ENCODE measurements at regions not wholly inside any gene's neighbourhood (a gene's known extent, or its start where the extent isn't known, plus 50 kb on each side); places are given as distances from the start of the nearest gene placed in this dataset.
"Not testable (repeated sequence)": the region's sequence is repeated elsewhere in the genome, so short reads cannot be mapped to it uniquely, and the experiment has no call there.

DNA sequence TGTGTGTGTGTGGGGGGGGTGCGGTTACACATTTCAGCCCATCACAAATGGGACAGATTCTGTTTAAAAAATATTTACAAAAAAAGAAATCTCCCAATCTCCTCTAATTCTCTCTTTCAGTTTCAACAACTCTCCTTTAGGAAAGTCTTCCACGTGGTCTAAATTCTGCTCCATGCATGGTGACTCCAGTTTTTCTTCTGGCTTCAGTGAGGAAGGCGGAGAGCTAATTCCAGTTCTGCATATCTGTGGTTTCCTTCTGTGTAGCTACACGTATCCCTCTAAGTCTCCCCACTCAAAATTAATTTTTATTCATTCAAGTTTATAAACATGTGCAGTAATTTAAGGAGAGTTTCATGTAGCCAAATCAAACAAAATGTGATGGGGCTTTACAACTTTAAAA lies 111.6 kb downstream of the SLC4A3 start:
- H3K36me3 Mint-ChIP-seq = no peaks in the 10 kb centered on the region
- no peaks in the 10 kb centered on the region for H3K4me1 Mint-ChIP-seq
- H3K27me3 Mint-ChIP-seq = peaks cover 9% of the 10 kb centered on the region
- no peak for DNase-seq
- no peak overlapping the region for H3K4me3 Mint-ChIP-seq
- H3K27ac Mint-ChIP-seq = no peak overlapping the region
- H3K9me3 Mint-ChIP-seq = no peaks in the 10 kb centered on the region
- CTCF ChIA-PET = no interaction called here

DNA sequence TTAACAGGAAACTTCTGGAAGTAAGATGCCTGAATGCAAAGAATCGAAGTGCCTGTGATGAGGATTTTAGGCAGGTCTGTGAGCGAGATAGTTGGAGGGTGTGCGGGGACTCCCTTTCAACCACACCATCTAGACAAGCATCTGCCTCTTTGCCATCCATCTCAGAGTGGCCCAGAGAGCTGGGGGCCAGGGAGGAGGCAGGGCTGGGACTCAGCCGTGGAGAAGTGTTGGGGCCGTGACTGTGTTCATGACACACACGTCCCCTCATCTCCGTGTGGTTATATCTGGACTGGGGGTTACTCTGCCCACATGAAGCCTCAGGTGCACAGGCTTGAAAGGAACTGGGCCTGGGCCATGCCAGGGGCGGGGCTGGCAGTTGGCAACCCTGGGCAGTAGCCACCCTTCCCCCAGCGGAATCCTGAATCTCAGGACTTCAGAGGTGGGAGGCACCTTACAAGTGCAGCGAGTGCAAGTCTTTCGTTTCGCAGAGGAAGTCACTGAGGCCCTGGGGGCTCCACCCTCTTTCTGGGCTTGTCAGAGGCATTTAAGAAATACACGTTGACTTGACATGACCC lies 112.5 kb downstream of the SLC4A3 start:
- CTCF ChIA-PET = no interaction called here
- no peaks in the 10 kb centered on the region for H3K36me3 Mint-ChIP-seq
- no peaks in the 10 kb centered on the region for H3K4me1 Mint-ChIP-seq
- H3K4me3 Mint-ChIP-seq = no peak overlapping the region
- peaks cover 9% of the 10 kb centered on the region for H3K27me3 Mint-ChIP-seq
- no peak for DNase-seq
- no peak overlapping the region for H3K27ac Mint-ChIP-seq
- no peaks in the 10 kb centered on the region for H3K9me3 Mint-ChIP-seq

DNA sequence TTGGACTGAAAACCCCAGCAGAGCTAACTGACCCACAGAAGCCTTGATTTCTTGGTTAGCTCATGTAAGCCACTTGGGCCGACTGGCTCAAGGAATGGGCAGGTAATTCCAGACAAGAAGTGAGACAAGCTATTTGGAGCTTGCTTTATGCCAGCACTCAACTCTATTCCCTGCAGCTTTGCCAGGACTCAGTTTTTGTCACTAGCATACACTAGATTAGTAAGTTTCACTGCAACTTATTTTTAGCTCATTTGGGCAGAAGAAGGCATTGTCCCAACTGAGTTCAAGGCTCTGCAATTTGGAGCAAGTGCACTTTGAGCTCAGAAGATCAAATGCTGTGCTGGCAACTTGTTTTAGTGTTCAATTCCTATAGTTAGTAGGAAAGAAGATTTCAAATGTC lies 116.1 kb downstream of the SLC4A3 start:
- no peak overlapping the region for H3K27ac Mint-ChIP-seq
- no peak for DNase-seq
- H3K27me3 Mint-ChIP-seq = peaks cover 3% of the 10 kb centered on the region
- H3K4me1 Mint-ChIP-seq = no peaks in the 10 kb centered on the region
- no peaks in the 10 kb centered on the region for H3K36me3 Mint-ChIP-seq
- H3K9me3 Mint-ChIP-seq = no peaks in the 10 kb centered on the region
- H3K4me3 Mint-ChIP-seq = no peak overlapping the region
- CTCF ChIA-PET = interaction anchor here (0.9 kb wide), 1 partner anchor 54 kb away, joined by 3 read pairs; no protein-coding TSS in a partner anchor

GRCh38 chr2:219744066-219744465 lies 116.6 kb downstream of the SLC4A3 start:
- no peak overlapping the region for H3K4me3 Mint-ChIP-seq
- CTCF ChIA-PET = interaction anchor here (0.9 kb wide), 1 partner anchor 54 kb away, joined by 3 read pairs; no protein-coding TSS in a partner anchor
- H3K4me1 Mint-ChIP-seq = no peaks in the 10 kb centered on the region

DNA sequence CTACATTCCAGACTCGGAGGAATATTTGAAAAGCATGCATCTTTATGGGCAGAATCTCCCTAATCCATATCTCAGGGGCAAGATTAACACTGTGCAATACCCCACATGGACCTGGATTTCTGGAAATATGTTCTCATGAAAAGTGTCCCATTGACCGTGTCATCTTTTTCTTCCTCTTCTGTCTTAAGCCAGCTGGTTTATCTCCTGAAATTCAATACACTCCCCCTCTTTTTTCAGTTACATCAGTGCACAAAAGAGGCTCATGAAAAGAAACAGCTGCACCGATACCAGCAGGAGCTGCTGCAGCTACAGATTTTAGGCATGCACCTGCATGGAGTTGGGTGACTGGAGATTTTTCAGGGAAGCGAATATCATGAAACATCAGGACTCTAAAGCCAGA lies 117.2 kb downstream of the SLC4A3 start:
- no peaks in the 10 kb centered on the region for H3K36me3 Mint-ChIP-seq
- no peak overlapping the region for H3K27ac Mint-ChIP-seq
- no peak overlapping the region for H3K4me3 Mint-ChIP-seq
- CTCF ChIA-PET = no interaction called here
- no peaks in the 10 kb centered on the region for H3K4me1 Mint-ChIP-seq
- DNase-seq = no peak
- H3K27me3 Mint-ChIP-seq = no peaks in the 10 kb centered on the region
- no peaks in the 10 kb centered on the region for H3K9me3 Mint-ChIP-seq

More at GRCh38 chr2:219744066-219744465, 116.6 kb downstream of the SLC4A3 start:
- Mint-ChIP-seq H3K36me3 (no peaks in the 10 kb centered on the region), H3K9me3 (no peaks in the 10 kb centered on the region), H3K27ac (no peak overlapping the region), H3K27me3 (no peaks in the 10 kb centered on the region)
- DNase-seq = no peak

GRCh38 chr2:219747637-219748036 lies 120.2 kb downstream of the SLC4A3 start:
- DNase-seq = no peak
- Mint-ChIP-seq H3K36me3 (no peaks in the 10 kb centered on the region), H3K27ac (no peak overlapping the region), H3K4me1 (no peaks in the 10 kb centered on the region), H3K9me3 (no peaks in the 10 kb centered on the region), H3K27me3 (no peaks in the 10 kb centered on the region), H3K4me3 (no peak overlapping the region)
- CTCF ChIA-PET = no interaction called here

- CTCF ChIA-PET = no interaction called here
- H3K36me3 Mint-ChIP-seq = no peaks in the 10 kb centered on the region
- DNase-seq = no peak
- no peak overlapping the region for H3K4me3 Mint-ChIP-seq
- H3K4me1 Mint-ChIP-seq = no peaks in the 10 kb centered on the region
- H3K27ac Mint-ChIP-seq = no peak overlapping the region
- H3K27me3 Mint-ChIP-seq = no peaks in the 10 kb centered on the region
- H3K9me3 Mint-ChIP-seq = no peaks in the 10 kb centered on the region
Observed at GRCh38 chr2:219748671-219749570, 121.5 kb downstream of the SLC4A3 start.

- H3K27me3 Mint-ChIP-seq, H3K4me3 Mint-ChIP-seq, DNase-seq, H3K27ac Mint-ChIP-seq, CTCF ChIA-PET, H3K36me3 Mint-ChIP-seq, H3K9me3 Mint-ChIP-seq, H3K4me1 Mint-ChIP-seq: not testable (repeated sequence)
Observed at GRCh38 chr2:219751121-219751520, 123.7 kb downstream of the SLC4A3 start.

DNA sequence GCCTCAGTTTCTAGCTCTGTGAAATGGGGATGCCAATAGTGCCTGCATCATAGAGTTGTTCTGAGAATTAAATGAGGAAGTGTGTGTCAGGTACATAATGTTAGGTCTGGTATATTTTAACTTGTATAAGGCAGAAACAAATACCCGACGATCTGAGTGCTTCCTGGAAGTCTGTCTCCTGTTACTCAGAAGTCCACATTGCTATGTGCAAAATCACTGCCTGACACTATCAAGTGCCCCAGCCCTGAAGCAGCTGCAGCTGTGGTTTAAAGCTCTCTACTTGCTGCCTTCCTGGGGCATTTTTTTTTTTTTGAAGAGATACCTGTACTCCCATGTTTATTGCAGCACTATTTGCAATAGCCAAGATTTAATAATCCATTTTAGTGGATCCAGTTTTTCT lies 125.3 kb downstream of the SLC4A3 start:
- no peak overlapping the region for H3K4me3 Mint-ChIP-seq
- H3K27ac Mint-ChIP-seq = no peak overlapping the region
- no peak for DNase-seq
- H3K27me3 Mint-ChIP-seq = no peaks in the 10 kb centered on the region
- H3K4me1 Mint-ChIP-seq = no peaks in the 10 kb centered on the region
- no peaks in the 10 kb centered on the region for H3K36me3 Mint-ChIP-seq
- CTCF ChIA-PET = no interaction called here
- no peaks in the 10 kb centered on the region for H3K9me3 Mint-ChIP-seq

GRCh38 chr2:219758907-219759680 lies 131.7 kb downstream of the SLC4A3 start:
- H3K36me3 Mint-ChIP-seq = no peaks in the 10 kb centered on the region
- CTCF ChIA-PET = no interaction called here
- no peaks in the 10 kb centered on the region for H3K27me3 Mint-ChIP-seq
- H3K4me3 Mint-ChIP-seq = no peak overlapping the region
- no peaks in the 10 kb centered on the region for H3K9me3 Mint-ChIP-seq
- no peak overlapping the region for H3K27ac Mint-ChIP-seq
- no peaks in the 10 kb centered on the region for H3K4me1 Mint-ChIP-seq
- no peak for DNase-seq

GRCh38 chr2:219759801-219760200 lies 132.4 kb downstream of the SLC4A3 start:
- CTCF ChIA-PET = no interaction called here
- Mint-ChIP-seq H3K4me3 (no peak overlapping the region), H3K27me3 (no peaks in the 10 kb centered on the region), H3K27ac (no peak overlapping the region), H3K4me1 (no peaks in the 10 kb centered on the region), H3K36me3 (no peaks in the 10 kb centered on the region), H3K9me3 (no peaks in the 10 kb centered on the region)
- no peak for DNase-seq

- no peaks in the 10 kb centered on the region for H3K4me1 Mint-ChIP-seq
- H3K4me3 Mint-ChIP-seq = no peak overlapping the region
- H3K27me3 Mint-ChIP-seq = no peaks in the 10 kb centered on the region
- no peaks in the 10 kb centered on the region for H3K9me3 Mint-ChIP-seq
- DNase-seq = no peak
- CTCF ChIA-PET = no interaction called here
- H3K36me3 Mint-ChIP-seq = no peaks in the 10 kb centered on the region
- no peak overlapping the region for H3K27ac Mint-ChIP-seq
Observed at GRCh38 chr2:219765231-219765911, 137.9 kb downstream of the SLC4A3 start.

GRCh38 chr2:219766658-219767057 lies 139.2 kb downstream of the SLC4A3 start:
- no peaks in the 10 kb centered on the region for H3K36me3 Mint-ChIP-seq
- H3K9me3 Mint-ChIP-seq = no peaks in the 10 kb centered on the region
- CTCF ChIA-PET = no interaction called here
- H3K4me1 Mint-ChIP-seq = no peaks in the 10 kb centered on the region
- no peak overlapping the region for H3K27ac Mint-ChIP-seq
- no peak overlapping the region for H3K4me3 Mint-ChIP-seq
- no peaks in the 10 kb centered on the region for H3K27me3 Mint-ChIP-seq
- no peak for DNase-seq
